ENCODE measurements at regions not wholly inside any gene's neighbourhood (a gene's known extent, or its start where the extent isn't known, plus 50 kb on each side); places are given as distances from the start of the nearest gene placed in this dataset.

DNA sequence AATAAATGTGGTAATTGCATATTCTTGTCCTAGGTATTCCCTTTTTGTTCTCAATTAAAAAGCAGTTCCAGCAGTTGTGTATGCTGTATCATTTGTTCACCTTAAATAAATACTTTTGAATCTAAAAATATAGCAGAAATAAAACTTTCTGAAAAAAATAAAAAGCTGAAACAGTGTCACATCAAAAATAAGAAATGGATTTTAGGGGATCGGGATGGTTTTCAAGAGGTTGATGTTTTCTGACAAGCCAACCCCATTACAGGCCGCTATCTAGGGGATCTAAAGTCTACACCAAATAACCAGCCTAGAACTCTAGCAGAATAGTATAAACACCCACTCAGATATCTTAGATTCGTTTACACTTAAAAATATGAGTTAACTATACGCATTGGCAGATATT, 95.4 kb upstream of the MAML3 start:
- no peak for TF ChIP-seq POLR2A (IDR thresholded peaks at IDR 0.05; ENCODE audit: low read length)
- TF ChIP-seq GATA1 (IDR thresholded peaks at IDR 0.05; ENCODE audit: low read depth, low read length), result no peak
- DNase-seq, result peak; percentile 13 to 29

DNA sequence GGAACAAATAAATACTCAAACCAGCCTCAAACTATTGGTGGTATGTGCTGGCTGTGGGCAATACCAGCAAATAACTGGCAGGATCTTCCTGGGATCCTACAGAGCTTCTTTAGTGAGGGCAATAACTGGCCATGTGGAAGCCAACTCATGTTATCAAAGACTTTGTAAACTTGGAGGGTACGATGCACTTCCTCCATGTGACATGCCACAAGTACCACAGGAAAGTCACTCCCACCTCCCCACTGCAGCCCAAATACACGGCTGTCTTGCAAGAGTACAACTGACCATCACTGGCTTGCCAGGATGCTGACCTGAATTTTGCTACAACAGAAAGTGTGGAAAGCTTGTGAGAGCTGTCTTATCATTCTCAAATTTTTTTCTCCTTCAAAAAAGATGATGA, 93.3 kb upstream of the MAML3 start:
- DNase-seq, result no peak
- TF ChIP-seq POLR2A (IDR thresholded peaks at IDR 0.05; ENCODE audit: low read length) (no peak), GATA1 (IDR thresholded peaks at IDR 0.05; ENCODE audit: low read depth, low read length) (no peak)

DNA sequence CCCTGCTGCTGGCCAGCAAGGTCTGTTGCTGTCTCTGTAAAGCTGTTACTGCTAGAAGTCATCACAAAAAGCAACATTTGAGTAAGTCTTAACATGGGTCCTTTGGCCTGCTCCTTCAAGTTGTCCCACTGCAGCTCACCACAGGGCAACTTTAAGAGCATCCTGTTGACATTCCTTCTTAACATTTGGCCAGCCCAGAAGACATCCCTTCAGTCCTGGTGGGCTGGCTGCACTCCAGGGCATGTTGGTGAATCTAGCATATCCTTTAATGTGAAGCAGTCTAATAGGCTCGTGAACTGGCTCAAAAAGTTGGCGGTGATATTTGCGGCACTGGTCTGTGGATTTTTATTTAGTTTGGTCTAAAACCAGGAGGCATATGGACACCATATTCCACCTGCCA, 92.2 kb upstream of the MAML3 start:
- no peak for TF ChIP-seq GATA1 (IDR thresholded peaks at IDR 0.05; ENCODE audit: low read depth, low read length)
- no peak for TF ChIP-seq POLR2A (IDR thresholded peaks at IDR 0.05; ENCODE audit: low read length)
- DNase-seq, result no peak

DNA sequence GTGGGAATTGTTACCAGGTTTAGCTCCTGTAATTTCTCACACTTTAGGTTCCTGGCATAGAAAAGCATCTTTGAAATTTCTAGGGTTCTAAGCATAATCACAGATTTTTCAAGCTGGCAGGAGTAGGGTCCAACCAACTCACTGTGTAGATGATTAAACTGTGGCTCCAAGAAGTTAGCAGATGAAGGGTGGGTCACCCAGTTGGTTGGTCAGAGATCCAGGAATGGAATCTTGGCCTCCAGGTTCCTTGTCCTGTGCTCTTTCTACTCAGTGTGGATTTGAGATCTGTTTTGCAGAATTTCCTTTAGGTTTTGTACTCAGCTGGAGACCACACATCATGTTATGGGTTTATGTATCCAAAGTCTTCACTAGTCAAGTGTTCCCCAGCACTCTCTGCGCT, 90.3 kb upstream of the MAML3 start:
- no peak for TF ChIP-seq GATA1 (IDR thresholded peaks at IDR 0.05; ENCODE audit: low read depth, low read length)
- no peak for TF ChIP-seq POLR2A (IDR thresholded peaks at IDR 0.05; ENCODE audit: low read length)
- DNase-seq, result no peak

DNA sequence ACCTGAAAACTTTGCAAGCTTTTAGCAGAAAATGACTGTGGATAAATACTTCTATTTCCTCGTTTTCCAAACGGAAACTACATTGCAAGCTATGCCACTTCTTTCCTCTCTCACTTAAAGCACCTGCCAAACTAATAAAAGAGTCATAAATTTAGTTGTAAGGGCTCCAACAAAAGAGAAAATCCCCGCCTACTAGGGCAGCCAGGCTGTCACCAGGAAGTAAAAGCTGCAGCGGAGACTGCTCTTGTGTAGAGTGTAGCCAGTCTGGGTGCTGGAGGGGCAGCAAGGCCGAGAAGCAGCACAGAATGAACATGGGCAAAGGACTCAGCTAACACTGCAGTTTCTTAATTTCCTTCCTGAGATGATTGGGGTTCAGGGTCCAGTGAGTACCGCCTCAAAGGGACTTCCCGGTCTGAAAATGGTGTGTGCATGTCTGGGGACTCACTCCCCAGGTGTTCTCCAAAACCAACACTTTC, 89.3 kb upstream of the MAML3 start:
- no peak for DNase-seq
- TF ChIP-seq POLR2A (IDR thresholded peaks at IDR 0.05; ENCODE audit: low read length), result no peak
- no peak for TF ChIP-seq GATA1 (IDR thresholded peaks at IDR 0.05; ENCODE audit: low read depth, low read length)

DNA sequence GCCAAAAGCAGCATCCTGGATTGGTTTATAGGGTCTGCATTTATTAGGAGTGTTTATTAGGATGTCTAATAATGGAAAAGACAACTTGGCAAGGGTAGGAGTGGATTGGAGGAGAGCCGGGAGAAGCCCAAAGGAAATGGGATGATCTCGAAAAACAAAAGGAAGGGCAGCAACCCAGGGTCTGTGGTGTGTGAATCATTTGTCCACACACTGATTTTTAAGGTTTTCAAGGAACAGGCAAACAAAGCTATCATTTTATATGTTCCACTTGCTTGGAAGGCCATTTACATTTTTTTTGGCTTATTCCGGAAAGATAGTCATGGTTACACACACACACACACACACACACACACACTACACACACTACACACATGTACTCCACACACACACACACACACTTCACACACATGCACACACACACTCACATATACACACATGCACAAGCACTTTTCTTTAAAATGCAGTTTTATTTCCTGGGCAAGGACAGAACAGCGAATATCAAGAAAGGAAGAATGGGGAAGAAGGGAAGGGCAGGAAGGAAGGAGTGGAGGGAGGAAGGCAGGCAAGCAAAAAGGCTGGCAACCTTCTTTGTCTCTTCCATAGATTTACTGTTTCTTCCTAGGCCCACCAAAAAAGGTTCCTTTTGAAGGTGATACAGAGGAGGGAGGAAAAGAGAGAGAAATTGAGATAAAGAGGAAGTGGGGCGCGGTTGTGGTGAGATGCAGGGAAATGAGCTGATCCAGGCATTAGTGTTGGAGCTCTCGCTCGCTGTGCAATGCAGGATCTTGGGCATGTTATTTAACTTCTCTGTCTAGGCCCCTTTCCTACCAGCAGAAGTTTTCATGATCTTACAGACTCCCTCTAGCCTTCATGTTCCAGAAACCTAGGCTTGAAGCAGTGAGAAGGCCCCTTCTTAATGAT, 88.6 kb upstream of the MAML3 start:
- no peak for DNase-seq
- TF ChIP-seq GATA1 (IDR thresholded peaks at IDR 0.05; ENCODE audit: low read depth, low read length) (no peak), POLR2A (IDR thresholded peaks at IDR 0.05; ENCODE audit: low read length) (no peak)

DNA sequence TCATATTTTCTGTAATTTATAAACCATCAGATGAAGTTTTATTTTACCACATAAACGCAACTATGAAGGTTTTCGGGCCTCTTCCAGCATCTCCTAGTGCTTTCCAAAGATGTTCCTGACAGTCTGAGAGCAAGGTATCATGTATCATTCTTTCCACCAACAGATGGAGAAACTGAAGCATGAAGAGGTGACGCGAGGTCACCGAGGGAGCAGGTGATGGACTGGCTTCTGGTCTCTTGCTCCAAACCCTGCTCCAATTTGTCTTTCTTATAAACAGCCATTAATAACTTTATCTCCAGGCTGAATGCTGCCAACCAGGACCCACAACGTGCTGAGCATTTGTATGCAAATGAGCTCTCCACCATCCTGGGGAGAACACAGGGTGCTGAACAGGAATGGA, 86.3 kb upstream of the MAML3 start:
- TF ChIP-seq POLR2A (IDR thresholded peaks at IDR 0.05; ENCODE audit: low read length) (no peak), GATA1 (IDR thresholded peaks at IDR 0.05; ENCODE audit: low read depth, low read length) (no peak)
- no peak for DNase-seq

DNA sequence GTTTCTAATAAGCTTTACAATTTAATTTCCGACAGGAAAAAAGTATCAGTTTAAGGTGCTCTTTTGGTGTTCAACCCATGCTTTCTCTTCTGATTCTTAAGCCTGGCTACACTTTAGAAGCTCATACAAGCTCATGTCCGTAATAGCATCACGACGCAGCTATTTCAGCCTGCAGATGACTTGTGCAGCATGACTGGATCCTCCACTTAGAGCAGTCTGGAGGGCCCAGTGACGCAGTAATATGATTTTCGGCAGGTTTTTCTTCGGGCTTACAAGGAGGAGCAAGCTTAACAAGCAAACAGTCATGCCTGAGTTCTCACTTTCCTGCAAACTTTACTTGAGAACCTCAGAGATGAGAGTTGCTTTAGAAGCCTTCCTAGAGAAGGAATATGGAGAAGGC, 85.3 kb upstream of the MAML3 start:
- TF ChIP-seq POLR2A (IDR thresholded peaks at IDR 0.05; ENCODE audit: low read length) (no peak), GATA1 (IDR thresholded peaks at IDR 0.05; ENCODE audit: low read depth, low read length) (no peak)

DNA sequence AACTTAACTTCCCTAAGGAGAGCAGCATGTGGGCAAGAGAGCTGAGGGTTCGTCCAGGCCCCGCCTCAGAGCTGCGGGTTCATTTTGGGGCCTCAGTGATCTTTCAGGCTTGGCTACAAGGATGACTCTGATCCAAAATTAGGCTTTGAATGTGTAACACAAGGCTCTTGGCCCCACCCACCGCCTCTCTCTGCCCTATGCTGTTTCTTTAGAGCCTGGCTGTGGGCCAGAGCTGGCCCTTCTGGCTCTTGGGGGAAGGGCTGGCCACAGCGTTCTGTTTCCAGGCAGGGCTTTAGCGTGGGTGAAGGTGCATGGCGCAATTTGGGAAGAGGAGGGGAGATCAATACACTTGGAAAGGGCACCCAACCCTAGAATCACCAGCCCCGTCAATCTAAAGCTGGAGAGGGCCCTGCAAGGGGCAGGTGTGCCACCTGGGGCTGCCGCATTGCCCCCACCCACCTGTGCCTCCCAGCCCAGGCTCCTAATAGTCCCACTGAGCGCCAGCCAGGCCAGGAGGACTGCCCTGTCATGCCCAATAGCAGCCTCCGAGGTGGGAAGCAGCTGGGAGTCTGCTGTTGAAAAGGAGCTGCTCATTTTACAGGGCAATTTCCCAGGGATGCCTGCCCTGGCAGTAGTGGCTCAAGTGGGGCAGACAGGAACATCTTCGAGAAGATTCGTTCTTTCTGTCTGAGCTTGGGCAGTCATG, 84.5 kb upstream of the MAML3 start:
- TF ChIP-seq POLR2A (IDR thresholded peaks at IDR 0.05; ENCODE audit: low read length) (no peak), GATA1 (IDR thresholded peaks at IDR 0.05; ENCODE audit: low read depth, low read length) (no peak)
- peak; percentile 14 to 29 for DNase-seq

More for the DNA sequence above, 85.3 kb upstream of the MAML3 start:
- no peak for DNase-seq

DNA sequence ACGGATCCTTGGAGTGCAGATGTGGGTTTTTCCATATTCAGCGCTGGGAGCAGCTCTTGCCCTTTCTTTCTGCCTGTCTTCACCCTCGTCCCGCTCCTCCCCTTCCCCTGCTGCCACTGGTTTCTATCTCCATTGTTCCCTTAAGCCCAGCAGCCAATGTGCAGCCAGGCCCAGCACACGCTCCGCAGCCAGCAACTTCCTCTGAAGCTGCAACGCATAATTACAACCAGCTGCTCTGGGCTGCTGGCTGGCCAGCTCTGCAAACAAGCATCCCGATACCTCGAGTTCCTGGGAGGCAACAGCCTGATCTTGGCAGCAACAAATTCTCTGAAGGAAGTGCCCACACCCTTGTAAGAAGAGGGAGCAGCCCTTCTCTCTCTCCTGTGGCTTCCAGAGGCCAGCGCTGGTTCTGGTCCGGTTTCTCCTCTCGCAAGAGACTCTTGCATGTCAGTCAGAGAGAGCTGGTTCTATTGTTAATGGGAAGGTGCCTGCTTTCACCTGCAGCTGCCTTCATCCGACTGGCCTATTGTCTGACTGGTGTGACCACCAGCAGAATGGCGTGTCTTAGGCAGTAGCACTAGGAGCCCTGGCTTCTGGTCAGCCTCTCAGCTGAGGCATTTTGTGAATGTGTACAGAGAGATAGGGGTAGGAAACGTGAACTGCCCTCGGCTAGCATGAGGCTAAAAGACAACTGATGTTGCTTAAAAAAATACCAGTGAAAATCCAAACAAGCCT, 83.8 kb upstream of the MAML3 start:
- DNase-seq, result no peak
- TF ChIP-seq POLR2A (IDR thresholded peaks at IDR 0.05; ENCODE audit: low read length) (no peak), GATA1 (IDR thresholded peaks at IDR 0.05; ENCODE audit: low read depth, low read length) (no peak)

DNA sequence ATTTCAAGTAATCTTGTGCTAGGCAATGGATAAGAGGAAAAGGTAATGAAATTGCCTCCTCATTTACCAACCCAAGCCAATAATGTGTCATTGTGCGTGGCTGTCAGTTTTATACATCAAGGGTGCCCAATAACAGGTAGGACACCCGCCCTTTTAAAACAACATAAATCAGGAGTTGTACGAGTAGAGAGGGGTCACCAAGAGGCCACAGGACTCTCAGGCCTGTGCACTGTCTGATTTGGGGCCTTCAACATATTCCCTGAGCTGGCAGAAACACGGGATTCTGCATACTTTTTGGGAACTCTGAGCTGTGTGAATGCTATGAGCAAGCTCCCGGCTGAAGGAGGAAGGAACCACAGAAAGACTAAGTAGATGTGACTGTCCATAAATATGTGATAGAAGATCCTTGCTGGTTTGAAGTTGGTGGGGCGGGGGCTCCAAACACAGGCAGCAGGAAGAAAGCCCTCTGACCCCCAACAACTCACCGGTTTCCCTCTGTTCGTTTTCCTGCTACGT, 82.7 kb upstream of the MAML3 start:
- no peak for TF ChIP-seq POLR2A (IDR thresholded peaks at IDR 0.05; ENCODE audit: low read length)
- TF ChIP-seq GATA1 (IDR thresholded peaks at IDR 0.05; ENCODE audit: low read depth, low read length), result no peak
- no peak for DNase-seq

DNA sequence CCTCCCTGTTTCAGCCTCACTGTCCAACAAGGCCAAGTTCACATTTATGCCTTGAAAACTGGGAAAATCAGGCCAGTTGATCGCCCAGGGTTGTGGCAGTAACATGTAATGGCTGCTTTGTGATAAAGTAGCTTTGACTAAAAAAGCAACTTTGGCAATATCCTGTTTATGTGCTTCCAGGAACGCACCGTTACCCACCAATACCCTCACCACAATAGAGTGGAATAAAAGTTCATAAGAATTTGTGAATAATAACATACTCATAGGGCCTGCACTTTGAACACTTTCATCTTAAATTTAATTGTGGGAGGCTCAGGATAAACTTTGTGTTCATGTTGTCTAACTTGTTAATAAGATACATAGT, 80.7 kb upstream of the MAML3 start:
- no peak for DNase-seq
- no peak for TF ChIP-seq POLR2A (IDR thresholded peaks at IDR 0.05; ENCODE audit: low read length)

DNA sequence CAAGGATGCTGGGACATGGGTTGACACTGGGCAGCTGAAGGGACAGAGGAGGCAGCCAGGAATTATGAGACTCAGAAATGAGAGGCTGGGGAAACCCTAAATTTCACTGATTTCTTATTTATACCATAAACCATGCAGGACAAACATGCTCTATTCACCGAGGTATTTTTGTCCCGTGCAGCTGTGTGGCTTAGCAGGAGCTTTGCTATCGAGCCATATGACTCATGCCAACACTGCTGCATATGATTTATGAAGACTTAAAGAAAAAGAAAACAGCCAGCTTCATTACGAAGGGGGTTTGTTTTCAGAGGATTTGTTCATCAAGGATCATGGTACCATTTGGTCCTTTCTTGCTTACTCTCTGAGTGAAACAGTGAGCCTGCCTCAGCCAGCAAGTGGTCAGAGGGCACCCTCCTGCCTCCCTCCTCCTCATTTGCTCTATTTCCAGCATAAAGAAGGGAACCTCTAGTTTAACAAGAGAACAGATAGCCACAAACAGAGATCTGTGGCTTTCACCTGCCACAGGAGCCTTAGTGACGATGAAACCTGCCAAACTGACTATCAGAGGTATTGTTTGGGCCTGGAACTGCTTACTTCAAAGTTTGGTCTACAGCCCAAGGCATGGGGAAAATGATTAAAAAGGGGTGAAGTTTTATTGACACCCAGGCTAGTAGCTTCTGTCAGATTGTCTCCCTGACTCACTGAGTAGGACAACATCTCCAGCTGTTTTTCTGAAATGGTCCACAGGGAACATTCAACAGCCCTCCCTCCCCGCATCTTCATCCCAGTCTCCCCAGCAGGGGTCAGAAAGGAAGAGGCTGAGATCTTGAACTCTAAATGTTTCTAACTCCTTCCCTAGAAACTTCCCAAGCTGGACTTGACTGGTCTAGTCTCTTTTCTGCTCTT, 80.1 kb upstream of the MAML3 start:
- no peak for DNase-seq
- no peak for TF ChIP-seq GATA1 (IDR thresholded peaks at IDR 0.05; ENCODE audit: low read depth, low read length)
- no peak for TF ChIP-seq POLR2A (IDR thresholded peaks at IDR 0.05; ENCODE audit: low read length)

Measured in erythroblast (primary cell).